ENCODE measurements at regions not wholly inside any gene's neighbourhood (a gene's known extent, or its start where the extent isn't known, plus 50 kb on each side); places are given as distances from the start of the nearest gene placed in this dataset.

DNA sequence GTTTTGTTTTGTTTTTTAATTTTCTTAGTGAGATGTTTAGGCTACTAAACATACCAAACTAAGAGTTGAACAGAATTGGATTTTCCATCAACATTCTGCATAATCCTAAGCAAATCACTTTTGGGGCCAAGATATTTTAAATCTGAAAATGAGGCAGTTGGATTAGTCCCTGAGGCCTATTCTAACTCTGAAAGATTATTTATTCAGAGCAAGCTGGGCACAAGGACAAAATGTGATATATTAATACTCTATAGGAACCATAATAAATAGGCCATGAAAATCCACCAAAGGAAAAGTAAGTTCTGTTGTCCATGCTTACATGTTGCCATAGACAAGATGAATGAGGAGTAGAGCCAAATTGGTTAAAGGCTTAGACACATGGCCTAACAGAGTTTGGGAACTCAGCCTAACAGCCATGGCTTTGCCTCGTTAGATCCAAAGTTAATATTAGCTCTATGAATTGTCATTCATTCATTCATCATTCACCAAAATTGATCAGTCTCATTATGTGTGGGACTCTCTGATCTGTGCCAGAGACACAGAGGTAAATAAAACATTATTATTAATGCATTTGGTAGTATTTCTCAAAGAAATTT lies 183.5 kb downstream of the SCG2 start:
- BruUV-seq (replicated peaks) = no TSS peak
- Histone ChIP-seq H2BK20ac (ENCODE audit: low read depth, low read length) (no peak overlapping the region), H3K23ac (ENCODE audit: low read depth, low read length) (no peak overlapping the region), H2BK5ac (ENCODE audit: low read depth, low read length, poor library complexity, severe bottlenecking) (no peak overlapping the region), H3K4me1 (ENCODE audit: control insufficient read depth, insufficient read depth, low read length) (no peaks in the 10 kb centered on the region), H3K36me3 (ENCODE audit: control insufficient read depth, insufficient read depth, low read length) (no peaks in the 10 kb centered on the region), H3K14ac (replicated peaks; ENCODE audit: low read depth, low read length) (no peak overlapping the region), H3K9ac (ENCODE audit: low read depth, low read length) (no peak overlapping the region), H3K27me3 (ENCODE audit: control insufficient read depth, insufficient read depth, low read length) (no peaks in the 10 kb centered on the region), H2AFZ (replicated peaks; ENCODE audit: low read length, poor library complexity) (no peak overlapping the region), H3K4me3 (ENCODE audit: insufficient read depth, low read depth, low read length) (no peak overlapping the region), H3K4ac (ENCODE audit: low read depth, low read length) (no peak overlapping the region), H4K8ac (ENCODE audit: low read depth in 2 of 2, low read length in 2 of 2) (no peak overlapping the region), H3K9me3 (ENCODE audit: control insufficient read depth, insufficient read depth, low read length) (no peaks in the 10 kb centered on the region), H2AK5ac (ENCODE audit: low read depth, low read length) (no peak overlapping the region), H2BK15ac (ENCODE audit: low read depth, low read length) (no peak overlapping the region), H4K91ac (ENCODE audit: insufficient read depth, low read depth, low read length) (no peak overlapping the region), H2BK120ac (ENCODE audit: low read depth, low read length) (no peak overlapping the region), H4K20me1 (ENCODE audit: insufficient read depth, low read length) (no peaks in the 10 kb centered on the region), H3K79me1 (ENCODE audit: low read depth in 1 of 2, low read length in 2 of 2) (no peaks in the 10 kb centered on the region), H3K18ac (ENCODE audit: low read depth, low read length) (no peak overlapping the region), H3K56ac (ENCODE audit: extremely low read depth, insufficient read depth, low read length) (no peak overlapping the region), H3K9me1 (ENCODE audit: insufficient read depth, low read length) (no peaks in the 10 kb centered on the region), H3K27ac (ENCODE audit: insufficient read depth, low read length) (no peak overlapping the region), H4K5ac (ENCODE audit: low read depth, low read length) (no peak overlapping the region), H2AK9ac (replicated peaks; ENCODE audit: low read depth, low read length, poor library complexity) (no peak overlapping the region), H3K4me2 (ENCODE audit: low read depth, low read length) (no peak overlapping the region)
- no peak for DNase-seq
- dilution Hi-C loops (cut with HindIII; ENCODE audit: low sequenced_read_pairs, unreplicated experiment) = no loop called here
- TF ChIP-seq CEBPB (IDR thresholded peaks at IDR 0.05; ENCODE audit: low read depth, low read length) (no peak), RFX5 (IDR thresholded peaks at IDR 0.05; ENCODE audit: low read depth, low read length) (no peak), POLR2A (IDR thresholded peaks at IDR 0.05; ENCODE audit: low read depth, low read length) (no peak), RCOR1 (IDR thresholded peaks at IDR 0.05; ENCODE audit: insufficient replicate concordance, low read length) (no peak), ELK1 (IDR thresholded peaks at IDR 0.05; ENCODE audit: borderline replicate concordance, low read depth, low read length) (no peak), CTCF (conservative IDR thresholded peaks at IDR 0.05; ENCODE audit: low read depth, low read length) (no peak), BHLHE40 (IDR thresholded peaks at IDR 0.05; ENCODE audit: low read depth, low read length) (no peak), SMC3 (IDR thresholded peaks at IDR 0.05; ENCODE audit: low read depth, low read length) (no peak)
- TF ChIP-seq, protein P1, sequence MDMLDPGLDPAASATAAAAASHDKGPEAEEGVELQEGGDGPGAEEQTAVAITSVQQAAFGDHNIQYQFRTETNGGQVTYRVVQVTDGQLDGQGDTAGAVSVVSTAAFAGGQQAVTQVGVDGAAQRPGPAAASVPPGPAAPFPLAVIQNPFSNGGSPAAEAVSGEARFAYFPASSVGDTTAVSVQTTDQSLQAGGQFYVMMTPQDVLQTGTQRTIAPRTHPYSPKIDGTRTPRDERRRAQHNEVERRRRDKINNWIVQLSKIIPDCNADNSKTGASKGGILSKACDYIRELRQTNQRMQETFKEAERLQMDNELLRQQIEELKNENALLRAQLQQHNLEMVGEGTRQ (IDR thresholded peaks at IDR 0.05; ENCODE audit: low read depth, low read length) = no peak
- in situ Hi-C loops (cut with MboI; ENCODE audit: low sequenced_read_pairs) = no loop called here
- no CpG with 5 or more reads among the region's 1 CpG for WGBS, 2 experiments (ENCODE audit: extremely low coverage in 2 of 2, insufficient read length in 1 of 2)
- ChIA-PET CTCF (no interaction called here), POLR2A (ENCODE audit: unreplicated experiment) (no interaction called here)
- intact Hi-C loops (cut with micrococcal nuclease) = no loop called here
- no peak for ATAC-seq (ENCODE audit: low read depth)

All from IMR-90 (cell line).